Erythroblast (primary cell): ENCODE measurements at regions not wholly inside any gene's neighbourhood (a gene's known extent, or its start where the extent isn't known, plus 50 kb on each side); places are given as distances from the start of the nearest gene placed in this dataset.

Source experiments
- GATA1 ChIP-seq: IDR thresholded peaks from 2 replicates; pipeline ENCODE4 v1.6.1; 2011; ENCODE audit warnings: low read depth, mild to moderate bottlenecking, control low read depth, low read length, moderate library complexity
- POLR2A ChIP-seq: IDR thresholded peaks from 2 replicates; pipeline ENCODE4 v1.6.1; 2011; ENCODE audit warnings: mild to moderate bottlenecking, low read length

DNA sequence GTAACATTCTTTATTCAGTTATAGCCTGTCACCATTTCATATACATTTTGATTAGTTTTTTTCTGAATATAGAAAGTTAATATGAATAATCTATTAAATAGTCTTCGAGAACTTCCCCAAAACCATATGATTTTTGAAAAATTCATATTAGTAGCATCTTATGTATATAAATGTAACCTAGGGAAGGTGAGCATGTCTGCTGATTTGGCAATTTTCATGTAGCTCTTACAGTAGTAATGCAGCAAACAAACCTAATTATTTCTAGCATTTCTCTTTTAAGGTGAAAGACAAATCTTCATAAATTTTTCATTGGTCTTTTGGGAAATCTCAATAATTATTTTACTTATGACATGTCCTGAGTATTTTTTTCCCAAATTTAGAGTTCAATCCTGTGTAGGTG is 939.0 kb downstream of the TBC1D32 start:
- TF ChIP-seq POLR2A (no peak), GATA1 (no peak)
